ENCODE measurements at regions not wholly inside any gene's neighbourhood (a gene's known extent, or its start where the extent isn't known, plus 50 kb on each side); places are given as distances from the start of the nearest gene placed in this dataset.

DNA sequence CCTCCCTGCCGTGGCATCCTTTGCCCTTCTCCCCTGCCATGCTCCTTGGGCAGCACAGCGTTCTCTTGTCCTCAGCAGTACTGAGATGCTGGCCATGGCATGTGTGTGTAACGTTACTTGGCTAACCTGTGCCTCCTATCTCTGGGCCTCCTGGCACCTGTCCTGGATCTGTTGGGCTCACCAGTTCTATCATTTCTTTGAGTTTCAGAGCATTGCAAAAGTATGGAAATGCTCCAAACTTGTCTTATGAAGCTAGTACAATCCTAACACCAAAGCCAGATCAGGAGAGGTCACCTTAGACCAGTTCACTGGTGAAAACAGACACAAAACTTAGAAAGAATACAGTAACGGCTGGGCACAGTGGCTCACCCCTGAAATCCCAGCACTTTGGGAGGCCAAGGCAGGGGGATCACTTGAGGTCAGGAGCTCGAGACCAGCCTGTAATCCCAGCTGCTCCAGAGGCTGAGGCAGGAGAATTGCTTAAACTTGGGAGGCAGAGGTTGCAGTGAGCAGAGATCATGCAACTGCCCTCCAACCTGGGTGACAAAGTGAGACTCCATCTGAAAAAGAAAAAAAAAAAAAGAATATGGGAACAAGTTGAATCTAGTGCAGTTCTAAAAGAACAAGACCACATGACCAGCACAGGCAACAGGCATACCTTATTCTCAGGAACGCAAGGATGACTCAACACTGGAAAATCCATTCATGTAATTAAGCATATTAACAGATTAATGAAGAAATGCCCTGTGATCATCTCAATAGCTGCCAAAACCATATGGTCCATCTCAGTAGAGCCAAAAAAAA, 62.4 kb upstream of the TRPM1 start:
- Histone ChIP-seq H3K36me3 (ENCODE audit: insufficient read depth) (no peaks in the 10 kb centered on the region), H3K27ac (ENCODE audit: low read depth) (no peak overlapping the region)
- 63% methylated on average over 6 of the region's 6 CpGs for WGBS

GRCh38 chr15:31164573-31164912, 63.0 kb upstream of the TRPM1 start:
- Histone ChIP-seq H3K27ac (ENCODE audit: low read depth) (no peak overlapping the region), H3K4me3 (ENCODE audit: low read depth, low read length) (no peak overlapping the region), H3K4me1 (ENCODE audit: insufficient read depth) (no peaks in the 10 kb centered on the region), H3K36me3 (ENCODE audit: insufficient read depth) (no peaks in the 10 kb centered on the region)
- 98% methylated on average over 1 of the region's 1 CpG for WGBS
- DNase-seq (ENCODE audit: extremely low spot score) = no peak

More for the DNA sequence above, 62.4 kb upstream of the TRPM1 start:
- no peak for DNase-seq (ENCODE audit: extremely low spot score)
- no peak overlapping the region for H3K4me3 ChIP-seq (ENCODE audit: low read depth, low read length)
- no peaks in the 10 kb centered on the region for H3K4me1 ChIP-seq (ENCODE audit: insufficient read depth)

GRCh38 chr15:31169558-31169957, 68.0 kb upstream of the TRPM1 start:
- Histone ChIP-seq H3K27ac (ENCODE audit: low read depth) (no peak overlapping the region), H3K4me3 (ENCODE audit: low read depth, low read length) (no peak overlapping the region), H3K4me1 (ENCODE audit: insufficient read depth) (no peaks in the 10 kb centered on the region), H3K36me3 (ENCODE audit: insufficient read depth) (no peaks in the 10 kb centered on the region)
- DNase-seq (ENCODE audit: extremely low spot score) = no peak
- WGBS = 90% methylated on average over 7 of the region's 7 CpGs

DNA sequence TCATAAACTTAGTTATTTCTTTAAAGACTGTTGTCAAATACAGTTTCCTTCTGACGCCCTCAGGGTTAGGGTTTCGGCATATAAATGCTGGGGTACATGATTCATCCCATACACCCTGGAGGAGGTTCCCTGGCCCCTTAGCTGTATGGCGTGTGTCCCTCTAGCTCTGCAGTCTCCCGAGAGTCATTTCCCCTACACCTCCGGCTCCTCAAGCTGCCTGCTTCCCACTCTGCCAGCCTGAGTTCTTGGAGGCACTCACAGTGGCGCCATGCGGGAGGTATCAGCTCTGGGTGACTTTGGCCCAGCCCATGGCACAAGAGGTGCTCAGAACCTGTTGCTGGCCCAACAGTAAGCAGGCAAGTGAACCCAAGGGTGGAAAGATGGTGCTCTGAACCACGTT, 70.2 kb upstream of the TRPM1 start:
- no peaks in the 10 kb centered on the region for H3K36me3 ChIP-seq (ENCODE audit: insufficient read depth)
- H3K4me1 ChIP-seq (ENCODE audit: insufficient read depth) = no peaks in the 10 kb centered on the region
- no peak overlapping the region for H3K27ac ChIP-seq (ENCODE audit: low read depth)
- no peak for DNase-seq (ENCODE audit: extremely low spot score)
- 80% methylated on average over 8 of the region's 8 CpGs for WGBS
- H3K4me3 ChIP-seq (ENCODE audit: low read depth, low read length) = no peak overlapping the region

GRCh38 chr15:31172606-31173005, 71.1 kb upstream of the TRPM1 start:
- H3K36me3 ChIP-seq (ENCODE audit: insufficient read depth) = no peaks in the 10 kb centered on the region
- no peak for DNase-seq (ENCODE audit: extremely low spot score)
- no peaks in the 10 kb centered on the region for H3K4me1 ChIP-seq (ENCODE audit: insufficient read depth)
- WGBS = 89% methylated on average over 6 of the region's 6 CpGs
- H3K4me3 ChIP-seq (ENCODE audit: low read depth, low read length) = no peak overlapping the region
- no peak overlapping the region for H3K27ac ChIP-seq (ENCODE audit: low read depth)

- Histone ChIP-seq H3K36me3 (ENCODE audit: insufficient read depth) (no peaks in the 10 kb centered on the region), H3K4me1 (ENCODE audit: insufficient read depth) (no peaks in the 10 kb centered on the region), H3K4me3 (ENCODE audit: low read depth, low read length) (no peak overlapping the region), H3K27ac (ENCODE audit: low read depth) (no peak overlapping the region)
- 82% methylated on average over 2 of the region's 2 CpGs for WGBS
- no peak for DNase-seq (ENCODE audit: extremely low spot score)
Measured at GRCh38 chr15:31173790-31174450, 72.4 kb upstream of the TRPM1 start.

DNA sequence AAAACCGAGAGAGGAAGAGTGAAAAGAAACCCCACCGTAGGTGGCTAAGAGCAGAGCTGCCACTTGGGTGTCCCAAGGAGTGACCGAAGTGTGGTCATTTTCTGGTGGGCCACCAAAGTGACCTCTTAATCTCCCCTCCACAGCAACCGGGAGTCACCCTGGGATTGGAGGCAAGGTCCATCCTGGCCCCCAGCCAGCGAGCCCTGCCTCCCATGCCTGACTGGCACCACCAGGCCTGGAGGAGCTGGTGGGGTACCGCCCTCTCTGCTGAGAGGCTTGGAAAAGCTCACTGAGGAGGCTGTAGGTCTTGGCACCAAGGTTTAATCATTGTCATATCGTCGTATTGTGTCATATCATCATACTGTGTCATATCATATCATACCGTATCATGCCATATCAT, 74.0 kb upstream of the TRPM1 start:
- Histone ChIP-seq H3K27ac (ENCODE audit: low read depth) (no peak overlapping the region), H3K4me1 (ENCODE audit: insufficient read depth) (no peaks in the 10 kb centered on the region), H3K36me3 (ENCODE audit: insufficient read depth) (no peaks in the 10 kb centered on the region), H3K4me3 (ENCODE audit: low read depth, low read length) (no peak overlapping the region)
- WGBS = 89% methylated on average over 9 of the region's 9 CpGs
- no peak for DNase-seq (ENCODE audit: extremely low spot score)

DNA sequence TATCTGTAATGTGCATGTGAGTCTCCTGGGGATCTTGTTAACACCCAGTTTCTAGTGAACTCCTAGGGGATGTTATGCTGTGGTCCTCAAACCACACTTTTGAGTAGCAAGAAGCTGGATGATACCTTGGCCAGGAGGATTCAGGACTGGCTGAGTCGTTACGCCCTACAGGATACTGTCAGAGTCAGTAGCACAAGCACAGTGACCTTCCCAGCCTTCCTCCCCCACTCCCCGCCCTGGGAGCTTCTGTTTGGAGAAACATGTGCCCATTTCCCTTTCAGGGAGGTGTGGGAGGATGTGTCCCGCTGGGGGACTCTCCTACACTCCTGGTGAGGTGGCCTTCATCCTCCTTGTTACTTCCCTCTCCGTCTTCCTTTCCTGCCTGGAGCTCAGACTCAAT, 76.4 kb upstream of the TRPM1 start:
- DNase-seq (ENCODE audit: extremely low spot score) = no peak
- H3K36me3 ChIP-seq (ENCODE audit: insufficient read depth) = no peaks in the 10 kb centered on the region
- H3K4me3 ChIP-seq (ENCODE audit: low read depth, low read length) = no peak overlapping the region
- 47% methylated on average over 5 of the region's 5 CpGs for WGBS
- no peak overlapping the region for H3K27ac ChIP-seq (ENCODE audit: low read depth)
- no peaks in the 10 kb centered on the region for H3K4me1 ChIP-seq (ENCODE audit: insufficient read depth)

GRCh38 chr15:31178705-31179104, 77.2 kb upstream of the TRPM1 start:
- Histone ChIP-seq H3K4me3 (ENCODE audit: low read depth, low read length) (no peak overlapping the region), H3K4me1 (ENCODE audit: insufficient read depth) (no peaks in the 10 kb centered on the region), H3K36me3 (ENCODE audit: insufficient read depth) (no peaks in the 10 kb centered on the region), H3K27ac (ENCODE audit: low read depth) (no peak overlapping the region)
- DNase-seq (ENCODE audit: extremely low spot score) = no peak
- WGBS = 64% methylated on average over 5 of the region's 5 CpGs

GRCh38 chr15:31179693-31180092, 78.2 kb upstream of the TRPM1 start:
- Histone ChIP-seq H3K4me1 (ENCODE audit: insufficient read depth) (no peaks in the 10 kb centered on the region), H3K4me3 (ENCODE audit: low read depth, low read length) (no peak overlapping the region), H3K27ac (ENCODE audit: low read depth) (no peak overlapping the region), H3K36me3 (ENCODE audit: insufficient read depth) (no peaks in the 10 kb centered on the region)
- no peak for DNase-seq (ENCODE audit: extremely low spot score)

DNA sequence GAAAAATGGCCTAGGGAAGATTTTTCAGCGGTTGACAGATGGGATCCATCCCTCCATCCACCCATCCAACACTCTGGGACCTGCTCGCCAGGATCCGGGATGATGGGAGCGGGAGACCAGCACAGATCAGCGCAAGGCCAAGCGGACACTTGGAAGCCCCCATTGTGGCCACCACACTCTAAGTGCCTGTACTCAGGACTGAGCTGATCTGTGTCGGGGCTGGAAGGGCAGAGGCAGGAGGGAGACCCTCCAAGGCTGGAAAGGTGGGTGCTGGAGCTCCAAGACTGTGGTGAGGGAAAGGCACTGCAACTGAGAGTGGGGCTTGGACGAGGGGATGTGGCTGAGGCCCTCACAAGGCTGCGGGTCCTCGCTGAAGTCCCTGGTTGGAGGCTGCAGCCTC, 91.8 kb upstream of the TRPM1 start:
- no peak overlapping the region for H3K4me3 ChIP-seq (ENCODE audit: low read depth, low read length)
- WGBS = 92% methylated on average over 10 of the region's 10 CpGs
- DNase-seq (ENCODE audit: extremely low spot score) = no peak
- H3K27ac ChIP-seq (ENCODE audit: low read depth) = no peak overlapping the region
- no peaks in the 10 kb centered on the region for H3K36me3 ChIP-seq (ENCODE audit: insufficient read depth)
- H3K4me1 ChIP-seq (ENCODE audit: insufficient read depth) = no peaks in the 10 kb centered on the region

DNA sequence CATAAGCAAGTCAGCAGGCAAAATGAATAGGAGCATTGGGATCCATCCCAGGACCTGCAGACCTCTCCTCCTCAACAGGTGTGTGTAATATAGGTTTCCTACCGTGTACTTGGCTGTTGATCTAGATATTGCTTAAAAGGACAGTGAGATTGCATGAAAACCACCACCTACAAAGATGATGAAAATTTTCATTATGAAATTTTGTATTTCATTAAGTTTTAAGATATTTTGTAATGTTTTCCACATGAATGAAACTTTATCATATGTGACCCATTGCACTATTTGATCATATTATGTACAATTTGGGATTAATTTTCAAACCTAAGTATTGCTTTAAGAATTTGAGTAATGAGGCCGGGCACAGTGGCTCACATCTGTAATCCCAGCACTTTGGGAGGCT, 94.3 kb upstream of the TRPM1 start:
- H3K4me3 ChIP-seq (ENCODE audit: low read depth, low read length) = no peak overlapping the region
- no peaks in the 10 kb centered on the region for H3K4me1 ChIP-seq (ENCODE audit: insufficient read depth)
- no peaks in the 10 kb centered on the region for H3K36me3 ChIP-seq (ENCODE audit: insufficient read depth)
- H3K27ac ChIP-seq (ENCODE audit: low read depth) = no peak overlapping the region
- no peak for DNase-seq (ENCODE audit: extremely low spot score)
- 80% methylated on average over 2 of the region's 2 CpGs for WGBS

DNA sequence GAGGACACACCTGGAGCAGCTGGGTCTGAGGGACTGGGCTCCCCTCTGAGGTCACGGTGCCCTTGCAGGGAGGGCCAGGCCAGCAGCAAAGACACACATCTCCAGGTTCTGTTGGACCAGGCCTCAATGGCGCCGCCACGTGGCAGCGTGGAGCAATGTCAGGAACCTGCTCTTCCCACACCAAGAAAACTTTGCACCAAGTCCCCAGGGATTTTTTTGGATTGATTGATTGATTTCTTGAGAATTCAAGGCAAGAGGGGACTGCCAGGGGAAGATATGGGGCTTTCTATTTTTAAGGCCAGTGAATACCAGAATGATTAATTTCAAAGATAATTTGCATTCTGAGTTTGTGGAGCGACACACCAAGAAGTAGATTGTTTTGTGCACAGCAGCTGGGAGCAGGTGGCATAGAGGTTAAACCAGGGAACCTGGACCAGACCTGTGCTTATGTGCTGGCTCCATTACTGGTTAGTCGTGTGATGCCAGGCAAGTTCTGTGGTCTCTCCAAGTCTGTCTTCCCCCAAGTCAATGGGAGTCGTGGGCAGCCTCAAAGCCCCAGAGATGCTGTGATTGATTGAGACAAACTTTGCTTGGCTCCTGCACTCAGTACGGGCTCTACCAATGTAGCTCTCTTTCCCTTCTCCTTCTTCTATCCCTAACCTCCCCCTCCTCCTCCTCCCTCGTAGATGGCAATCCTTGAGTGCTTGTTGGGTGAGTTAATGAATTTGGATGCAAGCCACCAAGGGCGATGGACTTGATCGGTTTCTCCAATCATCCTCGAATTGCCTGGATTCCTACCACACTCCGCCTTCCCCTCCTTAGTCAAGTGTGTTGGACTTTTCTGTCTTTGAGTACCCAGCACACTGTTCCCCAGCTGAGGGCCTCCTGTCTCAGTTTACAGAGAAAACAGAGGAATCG, 96.2 kb upstream of the TRPM1 start:
- 60% methylated on average over 15 of the region's 15 CpGs for WGBS
- DNase-seq (ENCODE audit: extremely low spot score) = no peak
- no peak overlapping the region for H3K27ac ChIP-seq (ENCODE audit: low read depth)
- no peaks in the 10 kb centered on the region for H3K4me1 ChIP-seq (ENCODE audit: insufficient read depth)
- H3K36me3 ChIP-seq (ENCODE audit: insufficient read depth) = no peaks in the 10 kb centered on the region
- no peak overlapping the region for H3K4me3 ChIP-seq (ENCODE audit: low read depth, low read length)

DNA sequence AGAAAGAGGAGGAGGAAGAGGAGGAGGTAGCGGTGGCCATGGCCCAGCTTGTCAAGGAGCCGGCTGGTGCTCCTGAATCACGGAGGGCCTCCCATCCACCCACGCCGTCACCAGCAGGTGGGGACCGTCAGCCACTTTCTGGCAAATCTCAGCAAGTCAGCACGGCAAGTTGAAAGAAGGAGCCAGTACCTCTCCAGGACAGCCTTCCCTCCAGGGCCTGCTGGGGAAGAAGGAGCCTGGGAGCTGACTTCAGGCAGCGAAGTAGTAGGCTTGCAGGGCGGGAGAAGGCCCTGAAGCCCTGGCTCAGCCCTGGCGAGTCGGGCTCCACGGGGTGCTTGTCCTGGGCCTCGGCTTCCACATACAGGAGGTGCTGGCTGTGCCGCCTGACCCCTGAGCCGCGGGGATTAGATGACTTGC, 99.2 kb upstream of the TRPM1 start:
- no peak overlapping the region for H3K4me3 ChIP-seq (ENCODE audit: low read depth, low read length)
- no peaks in the 10 kb centered on the region for H3K36me3 ChIP-seq (ENCODE audit: insufficient read depth)
- no peak overlapping the region for H3K27ac ChIP-seq (ENCODE audit: low read depth)
- 48% methylated on average over 16 of the region's 16 CpGs for WGBS
- no peaks in the 10 kb centered on the region for H3K4me1 ChIP-seq (ENCODE audit: insufficient read depth)
- DNase-seq (ENCODE audit: extremely low spot score) = no peak

All from urinary bladder (tissue), 3 donors.